ENCODE measurements at regions not wholly inside any gene's neighbourhood (a gene's known extent, or its start where the extent isn't known, plus 50 kb on each side); places are given as distances from the start of the nearest gene placed in this dataset.
A peak's percentile ranks its signal among the peaks of the same experiment; 100 is the strongest.

DNA sequence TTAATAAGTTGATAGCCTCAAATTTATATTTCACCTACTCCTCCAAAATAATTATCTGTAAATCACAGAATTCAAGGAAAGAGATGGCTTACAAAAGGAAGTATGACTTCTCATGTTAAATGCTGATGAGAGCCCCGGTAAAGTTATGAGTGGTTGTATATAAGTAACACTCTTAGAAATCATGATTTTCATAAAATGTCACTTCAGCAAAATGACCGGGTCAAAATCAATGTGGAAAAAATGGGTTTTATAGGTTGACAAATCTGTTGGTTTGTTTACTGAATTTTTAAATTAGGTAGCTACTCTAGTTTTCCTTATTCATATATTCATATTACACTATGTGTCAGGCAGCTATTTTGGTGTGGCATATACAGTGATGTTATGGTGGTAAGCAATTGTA, 1131.0 kb downstream of the TAF11L14 start:
- Histone ChIP-seq H3K36me3 (ENCODE audit: control insufficient read depth in 4 of 4, insufficient read depth in 4 of 4, low read length in 3 of 4) (no peaks in the 10 kb centered on the region), H3K27me3 (replicated peaks in 2 of 5; ENCODE audit: control insufficient read depth in 4 of 5, insufficient read depth in 5 of 5, low read length in 4 of 5) (no peaks in the 10 kb centered on the region), H3K9me3 (ENCODE audit: control extremely low read depth in 1 of 5, control insufficient read depth in 4 of 5, insufficient read depth in 2 of 5, low read depth in 1 of 5, low read length in 4 of 5) (no peaks in the 10 kb centered on the region), H3K4me1 (ENCODE audit: control extremely low read depth in 1 of 4, control insufficient read depth in 4 of 4, insufficient read depth in 4 of 4, low read length in 3 of 4) (peaks cover 0 to 1% (median 0%) of the 10 kb centered on the region in 4 experiments), H3K4me3 (ENCODE audit: control insufficient read depth in 1 of 7, extremely low read depth in 1 of 7, insufficient read depth in 4 of 7, low read depth in 2 of 7, low read length in 6 of 7) (no peak overlapping the region), H3K27ac (ENCODE audit: insufficient read depth in 1 of 2, low read depth in 1 of 2, low read length in 2 of 2, poor library complexity in 1 of 2, severe bottlenecking in 2 of 2) (no peak overlapping the region)
- no CpG with 5 or more reads among the region's 2 CpGs for WGBS (ENCODE audit: insufficient coverage)
- DNase-seq: no peak
- POLR2A ChIA-PET: no interaction called here
- CTCF ChIA-PET: no interaction called here

- 100% methylated on average over 1 of the region's 6 CpGs for WGBS (ENCODE audit: insufficient coverage)
- CTCF ChIA-PET: no interaction called here
- Histone ChIP-seq H3K4me3 (ENCODE audit: control insufficient read depth in 1 of 7, extremely low read depth in 1 of 7, insufficient read depth in 4 of 7, low read depth in 2 of 7, low read length in 6 of 7) (no peak overlapping the region), H3K9me3 (ENCODE audit: control extremely low read depth in 1 of 5, control insufficient read depth in 4 of 5, insufficient read depth in 2 of 5, low read depth in 1 of 5, low read length in 4 of 5) (no peaks in the 10 kb centered on the region), H3K36me3 (ENCODE audit: control insufficient read depth in 4 of 4, insufficient read depth in 4 of 4, low read length in 3 of 4) (no peaks in the 10 kb centered on the region), H3K27ac (ENCODE audit: insufficient read depth in 1 of 2, low read depth in 1 of 2, low read length in 2 of 2, poor library complexity in 1 of 2, severe bottlenecking in 2 of 2) (no peak overlapping the region), H3K27me3 (replicated peaks in 2 of 5; ENCODE audit: control insufficient read depth in 4 of 5, insufficient read depth in 5 of 5, low read length in 4 of 5) (no peaks in the 10 kb centered on the region), H3K4me1 (ENCODE audit: control extremely low read depth in 1 of 4, control insufficient read depth in 4 of 4, insufficient read depth in 4 of 4, low read length in 3 of 4) (no peaks in the 10 kb centered on the region)
- DNase-seq: no peak
- POLR2A ChIA-PET: no interaction called here
Measured at GRCh38 chr5:18771097-18771610, 1136.9 kb downstream of the TAF11L14 start.

GRCh38 chr5:18772475-18772874, 1138.2 kb downstream of the TAF11L14 start:
- no peaks in the 10 kb centered on the region for H3K27me3 ChIP-seq (replicated peaks in 2 of 5; ENCODE audit: control insufficient read depth in 4 of 5, insufficient read depth in 5 of 5, low read length in 4 of 5)
- H3K9me3 ChIP-seq (ENCODE audit: control extremely low read depth in 1 of 5, control insufficient read depth in 4 of 5, insufficient read depth in 2 of 5, low read depth in 1 of 5, low read length in 4 of 5): no peaks in the 10 kb centered on the region
- CTCF ChIA-PET: no interaction called here
- 83% methylated on average over 1 of the region's 4 CpGs for WGBS (ENCODE audit: insufficient coverage)
- no peak overlapping the region for H3K27ac ChIP-seq (ENCODE audit: insufficient read depth in 1 of 2, low read depth in 1 of 2, low read length in 2 of 2, poor library complexity in 1 of 2, severe bottlenecking in 2 of 2)
- no peaks in the 10 kb centered on the region for H3K4me1 ChIP-seq (ENCODE audit: control extremely low read depth in 1 of 4, control insufficient read depth in 4 of 4, insufficient read depth in 4 of 4, low read length in 3 of 4)
- H3K36me3 ChIP-seq (ENCODE audit: control insufficient read depth in 4 of 4, insufficient read depth in 4 of 4, low read length in 3 of 4): no peaks in the 10 kb centered on the region
- H3K4me3 ChIP-seq (ENCODE audit: control insufficient read depth in 1 of 7, extremely low read depth in 1 of 7, insufficient read depth in 4 of 7, low read depth in 2 of 7, low read length in 6 of 7): peak overlapping the region in 1 of 7 experiments; percentile 29
- POLR2A ChIA-PET: no interaction called here
- peak; percentile 33 to 67 (median 48) for DNase-seq

- CTCF ChIA-PET: no interaction called here
- Histone ChIP-seq H3K4me3 (ENCODE audit: control insufficient read depth in 1 of 7, extremely low read depth in 1 of 7, insufficient read depth in 4 of 7, low read depth in 2 of 7, low read length in 6 of 7) (no peak overlapping the region), H3K4me1 (ENCODE audit: control extremely low read depth in 1 of 4, control insufficient read depth in 4 of 4, insufficient read depth in 4 of 4, low read length in 3 of 4) (no peaks in the 10 kb centered on the region), H3K9me3 (ENCODE audit: control extremely low read depth in 1 of 5, control insufficient read depth in 4 of 5, insufficient read depth in 2 of 5, low read depth in 1 of 5, low read length in 4 of 5) (peaks cover 0 to 4% (median 1%) of the 10 kb centered on the region in 5 experiments), H3K36me3 (ENCODE audit: control insufficient read depth in 4 of 4, insufficient read depth in 4 of 4, low read length in 3 of 4) (no peaks in the 10 kb centered on the region), H3K27ac (ENCODE audit: insufficient read depth in 1 of 2, low read depth in 1 of 2, low read length in 2 of 2, poor library complexity in 1 of 2, severe bottlenecking in 2 of 2) (no peak overlapping the region), H3K27me3 (replicated peaks in 2 of 5; ENCODE audit: control insufficient read depth in 4 of 5, insufficient read depth in 5 of 5, low read length in 4 of 5) (no peaks in the 10 kb centered on the region)
- WGBS (ENCODE audit: insufficient coverage): 86% methylated on average over 1 of the region's 1 CpG
- POLR2A ChIA-PET: no interaction called here
- no peak for DNase-seq
Measured at GRCh38 chr5:18778225-18778624, 1144.0 kb downstream of the TAF11L14 start.

DNA sequence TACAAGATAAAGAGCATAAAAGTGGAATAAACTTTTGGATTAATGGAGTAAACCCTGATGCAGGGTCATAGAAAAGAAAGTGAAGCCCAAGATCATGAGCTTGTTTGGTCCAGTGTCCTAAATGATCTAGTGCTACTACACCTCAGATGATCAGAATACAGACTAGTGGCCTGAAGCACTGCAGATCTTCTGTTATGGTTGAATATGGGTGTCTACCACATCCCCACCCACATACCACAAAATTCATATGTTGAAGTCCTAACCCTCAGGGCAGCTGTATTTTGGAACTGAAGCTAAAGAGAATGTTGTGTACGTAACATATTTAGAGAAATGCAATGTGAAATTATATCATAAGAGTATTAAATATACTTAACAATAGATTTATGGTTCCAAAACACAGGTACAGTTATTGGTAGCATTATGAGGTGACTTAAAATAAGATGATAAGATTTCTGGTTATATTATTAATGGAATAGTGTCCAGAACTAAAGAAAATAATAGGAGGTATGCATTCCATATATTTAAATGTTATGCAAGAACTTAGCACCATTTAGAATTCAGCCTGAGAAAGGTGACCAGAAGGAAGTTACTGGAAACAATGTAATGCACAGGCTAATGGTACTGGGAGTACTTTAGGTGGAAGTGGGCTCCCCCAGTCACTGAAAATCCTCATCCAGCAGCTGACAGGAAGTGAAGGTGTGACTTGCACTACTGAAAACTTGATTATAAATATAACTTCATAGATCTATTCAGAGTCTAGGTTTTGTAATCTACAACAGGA, 1155.1 kb downstream of the TAF11L14 start:
- WGBS (ENCODE audit: insufficient coverage): no CpG with 5 or more reads among the region's 1 CpG
- DNase-seq: no peak
- ChIA-PET POLR2A (no interaction called here), CTCF (no interaction called here)
- H3K9me3 ChIP-seq (ENCODE audit: control extremely low read depth in 1 of 5, control insufficient read depth in 4 of 5, insufficient read depth in 2 of 5, low read depth in 1 of 5, low read length in 4 of 5): peaks cover 0 to 3% (median 0%) of the 10 kb centered on the region in 5 experiments
- no peak overlapping the region for H3K4me3 ChIP-seq (ENCODE audit: control insufficient read depth in 1 of 7, extremely low read depth in 1 of 7, insufficient read depth in 4 of 7, low read depth in 2 of 7, low read length in 6 of 7)
- peaks cover 0 to 2% (median 0%) of the 10 kb centered on the region in 4 experiments for H3K4me1 ChIP-seq (ENCODE audit: control extremely low read depth in 1 of 4, control insufficient read depth in 4 of 4, insufficient read depth in 4 of 4, low read length in 3 of 4)
- no peak overlapping the region for H3K27ac ChIP-seq (ENCODE audit: insufficient read depth in 1 of 2, low read depth in 1 of 2, low read length in 2 of 2, poor library complexity in 1 of 2, severe bottlenecking in 2 of 2)
- no peaks in the 10 kb centered on the region for H3K36me3 ChIP-seq (ENCODE audit: control insufficient read depth in 4 of 4, insufficient read depth in 4 of 4, low read length in 3 of 4)
- no peaks in the 10 kb centered on the region for H3K27me3 ChIP-seq (replicated peaks in 2 of 5; ENCODE audit: control insufficient read depth in 4 of 5, insufficient read depth in 5 of 5, low read length in 4 of 5)

DNA sequence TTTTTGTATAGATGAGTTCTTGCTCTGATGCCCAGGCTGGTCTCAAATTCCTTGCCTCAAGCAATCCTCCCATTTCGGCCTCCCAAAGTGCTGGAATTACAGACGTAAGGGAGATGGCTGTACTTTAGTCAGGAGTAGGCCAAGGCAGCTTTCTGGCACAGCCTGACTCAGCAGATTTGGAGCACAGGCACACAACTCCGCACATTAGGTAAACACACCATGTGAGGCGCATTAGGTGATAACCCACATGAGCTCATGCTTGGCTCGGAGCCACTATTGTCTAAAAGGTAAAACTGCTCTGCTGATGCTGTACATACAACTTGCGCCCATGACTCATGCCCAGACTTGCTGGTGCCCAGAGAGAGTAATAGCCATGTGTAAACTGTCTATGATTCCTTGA, 1157.9 kb downstream of the TAF11L14 start:
- H3K4me3 ChIP-seq (ENCODE audit: control insufficient read depth in 1 of 7, extremely low read depth in 1 of 7, insufficient read depth in 4 of 7, low read depth in 2 of 7, low read length in 6 of 7): no peak overlapping the region
- no peak overlapping the region for H3K27ac ChIP-seq (ENCODE audit: insufficient read depth in 1 of 2, low read depth in 1 of 2, low read length in 2 of 2, poor library complexity in 1 of 2, severe bottlenecking in 2 of 2)
- 98% methylated on average over 6 of the region's 6 CpGs for WGBS (ENCODE audit: insufficient coverage)
- no peaks in the 10 kb centered on the region for H3K27me3 ChIP-seq (replicated peaks in 2 of 5; ENCODE audit: control insufficient read depth in 4 of 5, insufficient read depth in 5 of 5, low read length in 4 of 5)
- H3K9me3 ChIP-seq (ENCODE audit: control extremely low read depth in 1 of 5, control insufficient read depth in 4 of 5, insufficient read depth in 2 of 5, low read depth in 1 of 5, low read length in 4 of 5): peaks cover 0 to 3% (median 0%) of the 10 kb centered on the region in 5 experiments
- no peak for DNase-seq
- H3K36me3 ChIP-seq (ENCODE audit: control insufficient read depth in 4 of 4, insufficient read depth in 4 of 4, low read length in 3 of 4): no peaks in the 10 kb centered on the region
- POLR2A ChIA-PET: no interaction called here
- CTCF ChIA-PET: no interaction called here
- peaks cover 0 to 2% (median 0%) of the 10 kb centered on the region in 4 experiments for H3K4me1 ChIP-seq (ENCODE audit: control extremely low read depth in 1 of 4, control insufficient read depth in 4 of 4, insufficient read depth in 4 of 4, low read length in 3 of 4)

DNA sequence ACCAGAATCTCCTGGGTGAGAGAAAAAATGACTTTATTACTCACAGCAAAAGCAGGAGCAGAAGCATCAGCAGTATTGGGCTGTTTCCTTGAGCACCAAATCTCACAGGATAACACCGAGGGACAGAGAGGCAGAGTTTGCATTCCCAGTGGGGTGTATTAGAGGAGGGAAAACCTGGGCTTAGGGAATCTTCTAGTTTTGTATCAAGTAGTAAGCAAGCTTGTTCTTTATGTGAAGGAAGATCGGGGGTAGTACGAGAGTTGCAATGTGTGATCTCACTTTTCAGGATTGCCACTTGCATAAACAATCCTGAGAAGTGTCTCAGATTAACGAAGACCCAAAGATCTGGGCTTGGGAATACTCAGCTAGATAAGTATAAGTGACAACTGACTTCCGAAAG, 1163.0 kb downstream of the TAF11L14 start:
- CTCF ChIA-PET: no interaction called here
- POLR2A ChIA-PET: interaction anchor here (0.6 kb wide), 1 partner anchor 479 kb away, joined by 4 read pairs; no protein-coding TSS in a partner anchor
- Histone ChIP-seq H3K4me3 (ENCODE audit: control insufficient read depth in 1 of 7, extremely low read depth in 1 of 7, insufficient read depth in 4 of 7, low read depth in 2 of 7, low read length in 6 of 7) (no peak overlapping the region), H3K4me1 (ENCODE audit: control extremely low read depth in 1 of 4, control insufficient read depth in 4 of 4, insufficient read depth in 4 of 4, low read length in 3 of 4) (no peaks in the 10 kb centered on the region), H3K27ac (ENCODE audit: insufficient read depth in 1 of 2, low read depth in 1 of 2, low read length in 2 of 2, poor library complexity in 1 of 2, severe bottlenecking in 2 of 2) (no peak overlapping the region), H3K9me3 (ENCODE audit: control extremely low read depth in 1 of 5, control insufficient read depth in 4 of 5, insufficient read depth in 2 of 5, low read depth in 1 of 5, low read length in 4 of 5) (peaks cover 0 to 3% (median 0%) of the 10 kb centered on the region in 5 experiments), H3K36me3 (ENCODE audit: control insufficient read depth in 4 of 4, insufficient read depth in 4 of 4, low read length in 3 of 4) (no peaks in the 10 kb centered on the region), H3K27me3 (replicated peaks in 2 of 5; ENCODE audit: control insufficient read depth in 4 of 5, insufficient read depth in 5 of 5, low read length in 4 of 5) (no peaks in the 10 kb centered on the region)
- WGBS (ENCODE audit: insufficient coverage): 98% methylated on average over 5 of the region's 5 CpGs
- no peak for DNase-seq
